ENCODE measurements at regions not wholly inside any gene's neighbourhood (a gene's known extent, or its start where the extent isn't known, plus 50 kb on each side); places are given as distances from the start of the nearest gene placed in this dataset.

- no peak for DNase-seq
Observed at GRCh38 chr4:138851391-138852335, 163.9 kb upstream of the NOCT start.

- no peak for DNase-seq
Observed at GRCh38 chr4:138845664-138846063, 169.9 kb upstream of the NOCT start.

- DNase-seq: no peak
Observed at GRCh38 chr4:138845054-138845453, 170.5 kb upstream of the NOCT start.

- no peak for DNase-seq
Observed at GRCh38 chr4:138843616-138844015, 172.0 kb upstream of the NOCT start.

GRCh38 chr4:138841343-138841742 lies 174.2 kb upstream of the NOCT start:
- no peak for DNase-seq

GRCh38 chr4:138838251-138838650 lies 177.3 kb upstream of the NOCT start:
- no peak for DNase-seq

- DNase-seq: no peak
Observed at GRCh38 chr4:138835832-138836533, 179.6 kb upstream of the NOCT start.

GRCh38 chr4:138833974-138834373 lies 181.6 kb upstream of the NOCT start:
- no peak for DNase-seq

- DNase-seq: no peak
Observed at GRCh38 chr4:138832563-138832962, 183.0 kb upstream of the NOCT start.

GRCh38 chr4:138831948-138832347 lies 183.6 kb upstream of the NOCT start:
- no peak for DNase-seq

- DNase-seq: no peak
Observed at GRCh38 chr4:138828926-138829325, 186.7 kb upstream of the NOCT start.

- DNase-seq: no peak
Observed at GRCh38 chr4:138826754-138827153, 188.8 kb upstream of the NOCT start.

- no peak for DNase-seq
Observed at GRCh38 chr4:138826322-138826721, 189.3 kb upstream of the NOCT start.

- no peak for DNase-seq
Observed at GRCh38 chr4:138821331-138821730, 194.2 kb upstream of the NOCT start.

- DNase-seq: no peak
Observed at GRCh38 chr4:138816875-138817274, 198.7 kb upstream of the NOCT start.

GRCh38 chr4:138815811-138816210 lies 199.8 kb upstream of the NOCT start:
- DNase-seq: no peak

- DNase-seq: no peak
Observed at GRCh38 chr4:138805736-138806135, 209.8 kb upstream of the NOCT start.

GRCh38 chr4:138804711-138805110 lies 210.9 kb upstream of the NOCT start:
- no peak for DNase-seq

GRCh38 chr4:138803051-138803450 lies 212.5 kb upstream of the NOCT start:
- DNase-seq: no peak

GRCh38 chr4:138802499-138802898 lies 213.1 kb upstream of the NOCT start:
- no peak for DNase-seq

- no peak for DNase-seq
Observed at GRCh38 chr4:138800421-138800820, 215.2 kb upstream of the NOCT start.

- DNase-seq: no peak
Observed at GRCh38 chr4:138798404-138798803, 217.2 kb upstream of the NOCT start.

- no peak for DNase-seq
Observed at GRCh38 chr4:138797646-138798045, 217.9 kb upstream of the NOCT start.

- no peak for DNase-seq
Observed at GRCh38 chr4:138796761-138797160, 218.8 kb upstream of the NOCT start.

Measured in activated effector memory CD4-positive, alpha-beta T cell treated with anti-CD3 and anti-CD28 coated beads, Interleukin-2, amount 50 U/mL, for 16 hours (primary cell).